ENCODE measurements at regions not wholly inside any gene's neighbourhood (a gene's known extent, or its start where the extent isn't known, plus 50 kb on each side); places are given as distances from the start of the nearest gene placed in this dataset.

- Histone ChIP-seq H3K9me3 (no peaks in the 10 kb centered on the region), H3K4me1 (no peaks in the 10 kb centered on the region), H3K27me3 (no peaks in the 10 kb centered on the region), H3K4me3 (no peak overlapping the region), H3K27ac (no peak overlapping the region), H3K36me3 (no peaks in the 10 kb centered on the region)
- DNase-seq: no peak
- TF ChIP-seq, protein P1, sequence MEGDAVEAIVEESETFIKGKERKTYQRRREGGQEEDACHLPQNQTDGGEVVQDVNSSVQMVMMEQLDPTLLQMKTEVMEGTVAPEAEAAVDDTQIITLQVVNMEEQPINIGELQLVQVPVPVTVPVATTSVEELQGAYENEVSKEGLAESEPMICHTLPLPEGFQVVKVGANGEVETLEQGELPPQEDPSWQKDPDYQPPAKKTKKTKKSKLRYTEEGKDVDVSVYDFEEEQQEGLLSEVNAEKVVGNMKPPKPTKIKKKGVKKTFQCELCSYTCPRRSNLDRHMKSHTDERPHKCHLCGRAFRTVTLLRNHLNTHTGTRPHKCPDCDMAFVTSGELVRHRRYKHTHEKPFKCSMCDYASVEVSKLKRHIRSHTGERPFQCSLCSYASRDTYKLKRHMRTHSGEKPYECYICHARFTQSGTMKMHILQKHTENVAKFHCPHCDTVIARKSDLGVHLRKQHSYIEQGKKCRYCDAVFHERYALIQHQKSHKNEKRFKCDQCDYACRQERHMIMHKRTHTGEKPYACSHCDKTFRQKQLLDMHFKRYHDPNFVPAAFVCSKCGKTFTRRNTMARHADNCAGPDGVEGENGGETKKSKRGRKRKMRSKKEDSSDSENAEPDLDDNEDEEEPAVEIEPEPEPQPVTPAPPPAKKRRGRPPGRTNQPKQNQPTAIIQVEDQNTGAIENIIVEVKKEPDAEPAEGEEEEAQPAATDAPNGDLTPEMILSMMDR (IDR thresholded peaks at IDR 0.05): no peak
- intact Hi-C loops (cut with DNase I; ENCODE audit: low total_unique reads): no loop called here
Observed at GRCh38 chr1:196070940-196071339, 537.3 kb downstream of the KCNT2 start.

GRCh38 chr1:196063952-196064351 lies 544.3 kb downstream of the KCNT2 start:
- TF ChIP-seq, protein P1 (IDR thresholded peaks at IDR 0.05): no peak
- no peak for DNase-seq
- Histone ChIP-seq H3K4me1 (no peaks in the 10 kb centered on the region), H3K27me3 (no peaks in the 10 kb centered on the region), H3K4me3 (no peak overlapping the region), H3K36me3 (no peaks in the 10 kb centered on the region), H3K27ac (no peak overlapping the region), H3K9me3 (no peaks in the 10 kb centered on the region)
- intact Hi-C loops (cut with DNase I; ENCODE audit: low total_unique reads): no loop called here

DNA sequence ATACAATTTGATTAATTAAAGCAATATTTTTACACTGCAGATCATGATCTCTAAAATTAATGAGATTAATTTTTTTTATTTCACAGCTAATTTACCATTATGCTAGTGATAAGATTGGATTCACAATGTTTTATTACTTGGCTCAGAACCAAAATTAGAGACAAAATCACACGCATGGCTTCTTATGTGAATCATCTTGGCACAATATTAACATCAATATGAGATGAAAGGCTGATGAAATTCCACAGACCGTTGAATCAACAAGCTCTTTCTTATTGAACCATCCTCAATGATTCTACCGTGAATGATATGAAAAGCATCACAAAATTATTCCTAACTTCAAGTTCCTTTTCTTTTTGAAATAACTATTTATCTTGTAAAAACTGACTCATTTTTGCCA lies 544.9 kb downstream of the KCNT2 start:
- Histone ChIP-seq H3K27ac (no peak overlapping the region), H3K9me3 (no peaks in the 10 kb centered on the region), H3K4me3 (no peak overlapping the region), H3K27me3 (no peaks in the 10 kb centered on the region), H3K36me3 (no peaks in the 10 kb centered on the region), H3K4me1 (no peaks in the 10 kb centered on the region)
- intact Hi-C loops (cut with DNase I; ENCODE audit: low total_unique reads): no loop called here
- DNase-seq: no peak
- TF ChIP-seq, protein P1 (IDR thresholded peaks at IDR 0.05): no peak

DNA sequence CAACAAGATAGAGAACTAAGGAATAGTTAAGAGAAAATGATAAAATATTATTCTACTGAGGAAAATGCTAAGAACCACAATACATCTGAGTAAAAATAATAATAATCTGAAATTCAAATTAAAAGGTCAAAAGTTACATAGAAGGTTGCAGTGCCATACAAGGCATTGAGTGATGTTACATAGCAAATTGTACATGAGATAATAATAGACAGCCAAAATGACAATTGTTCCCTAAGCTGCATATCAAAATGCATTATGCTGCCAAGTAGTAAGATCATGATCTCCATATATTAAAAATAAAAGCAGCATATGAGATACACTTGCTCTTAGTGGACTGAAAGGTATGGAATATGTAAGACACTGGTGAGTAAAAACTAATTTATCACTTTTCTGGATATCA lies 547.7 kb downstream of the KCNT2 start:
- DNase-seq: no peak
- H3K36me3 ChIP-seq: no peaks in the 10 kb centered on the region
- TF ChIP-seq, protein P1 (IDR thresholded peaks at IDR 0.05): no peak
- H3K27ac ChIP-seq: no peak overlapping the region
- intact Hi-C loops (cut with DNase I; ENCODE audit: low total_unique reads): no loop called here
- H3K27me3 ChIP-seq: no peaks in the 10 kb centered on the region
- H3K9me3 ChIP-seq: no peaks in the 10 kb centered on the region
- H3K4me1 ChIP-seq: no peaks in the 10 kb centered on the region
- no peak overlapping the region for H3K4me3 ChIP-seq

- Histone ChIP-seq H3K27me3 (no peaks in the 10 kb centered on the region), H3K36me3 (no peaks in the 10 kb centered on the region), H3K4me1 (no peaks in the 10 kb centered on the region), H3K9me3 (no peaks in the 10 kb centered on the region), H3K27ac (no peak overlapping the region), H3K4me3 (no peak overlapping the region)
- DNase-seq: no peak
- intact Hi-C loops (cut with DNase I; ENCODE audit: low total_unique reads): no loop called here
- TF ChIP-seq, protein P1 (IDR thresholded peaks at IDR 0.05): no peak
Observed at GRCh38 chr1:196059210-196059609, 549.0 kb downstream of the KCNT2 start.

GRCh38 chr1:196056966-196057365 lies 551.3 kb downstream of the KCNT2 start:
- intact Hi-C loops (cut with DNase I; ENCODE audit: low total_unique reads): no loop called here
- H3K27me3 ChIP-seq: no peaks in the 10 kb centered on the region
- no peak overlapping the region for H3K4me3 ChIP-seq
- TF ChIP-seq, protein P1 (IDR thresholded peaks at IDR 0.05): no peak
- H3K9me3 ChIP-seq: no peaks in the 10 kb centered on the region
- no peak for DNase-seq
- H3K4me1 ChIP-seq: no peaks in the 10 kb centered on the region
- no peak overlapping the region for H3K27ac ChIP-seq
- no peaks in the 10 kb centered on the region for H3K36me3 ChIP-seq

All from tibial artery (tissue), 4 donors.